DND-41 (cell line): ENCODE measurements at regions not wholly inside any gene's neighbourhood (a gene's known extent, or its start where the extent isn't known, plus 50 kb on each side); places are given as distances from the start of the nearest gene placed in this dataset.
A peak's percentile ranks its signal among the peaks of the same experiment; 100 is the strongest.

Source experiments
- ATAC-seq: fragments of 200-7000 bp; cut with Tn5 transposase; 3 replicates; pipeline ENCODE4 v1.9.1; 2021; ENCODE audit warnings: low read depth; ENCODE audit not compliant: insufficient read depth
- DNase-seq: peaks from one replicate; pipeline ENCODE4 v3.0.0-alpha.2; 2020
- H2AFZ ChIP-seq: 2 replicates; pipeline ENCODE4 v1.6.0; 2012; ENCODE audit warnings: low read depth, low read length
- H3K27ac ChIP-seq: 2 replicates; pipeline ENCODE4 v1.5.1; 2012; ENCODE audit warnings: low read length, inconsistent platforms
- H3K27me3 ChIP-seq: fragments of 200-600 bp; sonication (generic); 2 replicates; pipeline ENCODE4 v1.6.0; 2012; ENCODE audit warnings: low read length, mild to moderate bottlenecking, inconsistent platforms; ENCODE audit not compliant: insufficient read depth, poor library complexity
- H3K36me3 ChIP-seq: 2 replicates; pipeline ENCODE4 v1.5.1; 2012; ENCODE audit warnings: low read length, inconsistent platforms; ENCODE audit not compliant: insufficient read depth
- H3K4me1 ChIP-seq: 2 replicates; pipeline ENCODE4 v1.5.1; 2012; ENCODE audit warnings: mild to moderate bottlenecking, low read length; ENCODE audit not compliant: insufficient read depth
- H3K4me2 ChIP-seq: 2 replicates; pipeline ENCODE4 v1.6.0; 2012; ENCODE audit warnings: mild to moderate bottlenecking, moderate library complexity, low read length, inconsistent platforms; ENCODE audit not compliant: insufficient read depth
- H3K4me3 ChIP-seq, 2 experiments: fragments of 200-600 bp in 1 of 2; shearing (Covaris generic) in 1 of 2; 2 replicates each; pipeline ENCODE4 v1.5.1; 2012 to 2016; ENCODE audit warnings: inconsistent platforms in 2 of 2, low read length in 2 of 2, mild to moderate bottlenecking in 2 of 2, low read depth in 1 of 2, moderate library complexity in 1 of 2
- H3K79me2 ChIP-seq: 2 replicates; pipeline ENCODE4 v1.6.0; 2012; ENCODE audit warnings: low read length, inconsistent platforms; ENCODE audit not compliant: insufficient read depth
- H3K9ac ChIP-seq: 2 replicates; pipeline ENCODE4 v1.6.0; 2012; ENCODE audit warnings: low read depth, mild to moderate bottlenecking, inconsistent platforms, low read length, moderate library complexity
- H3K9me3 ChIP-seq: 2 replicates; pipeline ENCODE4 v1.5.1; 2012; ENCODE audit warnings: low read length, moderate library complexity, mild to moderate bottlenecking, inconsistent platforms; ENCODE audit not compliant: insufficient read depth, severe bottlenecking
- H4K20me1 ChIP-seq: 2 replicates; pipeline ENCODE4 v1.6.0; 2012; ENCODE audit warnings: low read length; ENCODE audit not compliant: insufficient read depth
- CTCF ChIP-seq: IDR thresholded peaks from 2 replicates; pipeline ENCODE4 v1.5.1; 2012; ENCODE audit warnings: borderline replicate concordance, low read length, moderate library complexity, mild to moderate bottlenecking; ENCODE audit not compliant: poor library complexity, severe bottlenecking; ENCODE audit errors: extremely low read depth
- EZH2 ChIP-seq: IDR thresholded peaks from 3 replicates; pipeline ENCODE4 v1.6.1; 2012; ENCODE audit warnings: borderline replicate concordance, low read depth, mild to moderate bottlenecking, moderate library complexity, low read length, inconsistent platforms; ENCODE audit not compliant: severe bottlenecking

GRCh38 chr2:53289309-53290006, 478.1 kb upstream of the CHAC2 start:
- Histone ChIP-seq H3K9ac (no peak overlapping the region), H3K4me1 (no peaks in the 10 kb centered on the region), H4K20me1 (no peaks in the 10 kb centered on the region), H3K4me3 (no peak overlapping the region), H3K9me3 (no peaks in the 10 kb centered on the region), H3K27me3 (no peaks in the 10 kb centered on the region), H3K4me2 (no peak overlapping the region), H3K79me2 (no peaks in the 10 kb centered on the region), H3K36me3 (no peaks in the 10 kb centered on the region), H3K27ac (no peak overlapping the region), H2AFZ (no peak overlapping the region)
- no peak for DNase-seq
- ATAC-seq: no peak
- TF ChIP-seq CTCF (no peak), EZH2 (no peak)

- Histone ChIP-seq H2AFZ (no peak overlapping the region), H3K27me3 (no peaks in the 10 kb centered on the region), H3K4me1 (no peaks in the 10 kb centered on the region), H3K9me3 (no peaks in the 10 kb centered on the region), H3K27ac (no peak overlapping the region), H3K4me3 (no peak overlapping the region), H3K9ac (no peak overlapping the region), H3K36me3 (no peaks in the 10 kb centered on the region), H3K79me2 (no peaks in the 10 kb centered on the region), H4K20me1 (no peaks in the 10 kb centered on the region), H3K4me2 (no peak overlapping the region)
- DNase-seq: no peak
- ATAC-seq: no peak
- TF ChIP-seq EZH2 (no peak), CTCF (no peak)
These were observed 481.3 kb upstream of the CHAC2 start for GRCh38 chr2:53286345-53286744.

GRCh38 chr2:53275743-53276142, 491.9 kb upstream of the CHAC2 start:
- H2AFZ ChIP-seq: no peak overlapping the region
- no peaks in the 10 kb centered on the region for H3K36me3 ChIP-seq
- ATAC-seq (peak; percentile 42; the same call in 2 of the 3 replicates), DNase-seq (no peak)
- H3K27me3 ChIP-seq: no peaks in the 10 kb centered on the region
- no peaks in the 10 kb centered on the region for H4K20me1 ChIP-seq
- H3K9me3 ChIP-seq: no peaks in the 10 kb centered on the region
- H3K27ac ChIP-seq: no peak overlapping the region
- no peak overlapping the region for H3K9ac ChIP-seq
- no peak overlapping the region for H3K4me3 ChIP-seq
- TF ChIP-seq CTCF (no peak), EZH2 (no peak)
- no peak overlapping the region for H3K4me2 ChIP-seq
- no peaks in the 10 kb centered on the region for H3K79me2 ChIP-seq
- H3K4me1 ChIP-seq: peaks cover 9% of the 10 kb centered on the region

- TF ChIP-seq CTCF: no peak
- TF ChIP-seq EZH2: no peak
- no peaks in the 10 kb centered on the region for H3K79me2 ChIP-seq
- H3K4me1 ChIP-seq: no peaks in the 10 kb centered on the region
- H2AFZ ChIP-seq: no peak overlapping the region
- H3K9ac ChIP-seq: no peak overlapping the region
- H3K4me3 ChIP-seq: no peak overlapping the region
- H3K4me2 ChIP-seq: no peak overlapping the region
- H3K27ac ChIP-seq: no peak overlapping the region
- no peaks in the 10 kb centered on the region for H3K9me3 ChIP-seq
- no peaks in the 10 kb centered on the region for H3K27me3 ChIP-seq
- no peak for DNase-seq
- H4K20me1 ChIP-seq: no peaks in the 10 kb centered on the region
- ATAC-seq: no peak
- H3K36me3 ChIP-seq: no peaks in the 10 kb centered on the region
These were observed 499.0 kb upstream of the CHAC2 start for GRCh38 chr2:53268626-53269025.
